Fibroblast of lung (primary cell): ENCODE measurements at regions not wholly inside any gene's neighbourhood (a gene's known extent, or its start where the extent isn't known, plus 50 kb on each side); places are given as distances from the start of the nearest gene placed in this dataset.
"Not testable (repeated sequence)": the region's sequence is repeated elsewhere in the genome, so short reads cannot be mapped to it uniquely, and the experiment has no call there.

Source experiments
- DNase-seq, 2 donors: peaks; one replicate each; pipeline versions ENCODE4 v3.0.0 to v3.0.0-alpha.2; 2010; ENCODE audit warnings: low read depth in 2 of 2
- H2AFZ ChIP-seq: 2 replicates; pipeline ENCODE4 v1.5.1; 2012; ENCODE audit warnings: low read length, control low read depth, inconsistent platforms
- H3K27ac ChIP-seq: 2 replicates; pipeline ENCODE4 v1.5.1; 2011; ENCODE audit warnings: low read length, control low read depth; ENCODE audit not compliant: insufficient read depth
- H3K27me3 ChIP-seq: 2 replicates; pipeline ENCODE4 v1.5.1; 2011; ENCODE audit warnings: mild to moderate bottlenecking, low read length; ENCODE audit not compliant: control insufficient read depth, insufficient read depth
- H3K36me3 ChIP-seq: 2 replicates; pipeline ENCODE4 v1.5.1; 2011; ENCODE audit warnings: low read length; ENCODE audit not compliant: control insufficient read depth, insufficient read depth
- H3K4me1 ChIP-seq: 2 replicates; pipeline ENCODE4 v1.5.1; 2011; ENCODE audit warnings: low read length; ENCODE audit not compliant: control insufficient read depth, insufficient read depth; ENCODE audit errors: extremely low read depth
- H3K4me2 ChIP-seq: 2 replicates; pipeline ENCODE4 v1.5.1; 2011; ENCODE audit warnings: low read length, control low read depth; ENCODE audit not compliant: insufficient read depth; ENCODE audit errors: extremely low read depth
- H3K4me3 ChIP-seq, 4 experiments: fragments of 200-600 bp in 1 of 4; sonication (generic) in 1 of 4; replicated peaks in 1 of 4; 2 replicates each; pipeline ENCODE4 v1.5.1; 2011 to 2016; ENCODE audit warnings: low read length in 4 of 4, low read depth in 3 of 4, mild to moderate bottlenecking in 3 of 4, control low read depth in 2 of 4, inconsistent platforms in 1 of 4, mixed read lengths in 1 of 4; ENCODE audit not compliant: insufficient read depth in 1 of 4; ENCODE audit errors: control extremely low read depth in 1 of 4
- H3K79me2 ChIP-seq: 2 replicates; pipeline ENCODE4 v1.5.1; 2012; ENCODE audit warnings: mild to moderate bottlenecking, low read length, inconsistent platforms; ENCODE audit not compliant: control insufficient read depth, insufficient read depth
- H3K9ac ChIP-seq: 2 replicates; pipeline ENCODE4 v1.5.1; 2011; ENCODE audit warnings: mild to moderate bottlenecking, low read length, control low read depth; ENCODE audit not compliant: insufficient read depth
- H3K9me3 ChIP-seq: 2 replicates; pipeline ENCODE4 v1.5.1; 2012; ENCODE audit warnings: low read depth, low read length; ENCODE audit not compliant: control insufficient read depth, insufficient read depth
- H4K20me1 ChIP-seq: 2 replicates; pipeline ENCODE4 v1.5.1; 2011; ENCODE audit warnings: low read length; ENCODE audit not compliant: control insufficient read depth, insufficient read depth; ENCODE audit errors: extremely low read depth
- EZH2 ChIP-seq: IDR thresholded peaks from 2 replicates; pipeline ENCODE4 v1.5.1; 2012; ENCODE audit warnings: low read length, control low read depth, mild to moderate bottlenecking; ENCODE audit errors: missing control alignments
- TF ChIP-seq, protein P1 (sequence below), 2 donors: IDR thresholded peaks in 1 of 2; conservative IDR thresholded peaks in 1 of 2; 1 replicate in 1 of 2; 2 replicates in 1 of 2; pipeline ENCODE4 v1.5.1; 2011 to 2012; ENCODE audit warnings: low read length in 2 of 2, control low read depth in 1 of 2, inconsistent platforms in 1 of 2, low read depth in 1 of 2, mild to moderate bottlenecking in 1 of 2

DNA sequence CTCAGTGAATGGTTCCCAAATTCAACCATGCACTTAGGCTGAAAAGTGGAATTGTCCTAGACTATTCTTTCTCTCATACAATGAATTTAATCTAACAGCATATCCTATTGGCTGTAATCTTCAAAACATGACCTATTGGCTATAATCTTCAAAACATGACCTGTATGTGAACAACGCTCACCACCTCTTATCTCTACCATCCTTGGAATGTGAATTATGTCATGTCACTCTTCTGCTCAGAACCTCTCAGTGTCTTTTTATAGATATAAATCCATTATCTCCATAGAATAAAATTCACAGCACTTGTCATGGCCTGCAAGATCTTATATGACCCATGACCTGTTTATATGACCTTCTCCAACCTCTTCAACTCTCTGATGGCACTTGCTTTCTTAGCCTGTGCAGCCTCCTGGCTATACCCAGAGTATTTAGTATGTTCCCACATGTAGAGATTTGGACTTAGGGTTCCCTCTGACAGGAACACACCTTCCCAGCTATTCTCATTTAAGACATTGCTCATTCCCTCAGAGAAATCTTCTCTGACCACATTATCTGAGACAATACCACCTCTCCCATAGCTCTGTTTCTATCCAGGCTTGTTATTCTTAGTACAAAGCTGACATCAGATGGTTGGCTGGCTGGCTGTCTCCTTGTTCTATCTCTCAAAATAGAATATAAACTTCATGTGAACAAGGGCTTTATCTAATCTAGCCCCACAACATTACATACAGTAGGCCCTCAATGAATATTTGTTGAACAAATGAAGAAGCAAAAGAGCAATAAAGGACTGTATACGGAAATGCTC lies 275.0 kb upstream of the PREP start:
- Histone ChIP-seq H3K36me3 (no peaks in the 10 kb centered on the region), H3K9ac (no peak overlapping the region), H3K4me1 (peaks cover 4% of the 10 kb centered on the region), H3K4me3 (no peak overlapping the region), H4K20me1 (no peaks in the 10 kb centered on the region), H3K4me2 (no peak overlapping the region), H3K9me3 (no peaks in the 10 kb centered on the region), H2AFZ (no peak overlapping the region), H3K27me3 (no peaks in the 10 kb centered on the region), H3K27ac (no peak overlapping the region), H3K79me2 (no peaks in the 10 kb centered on the region)
- TF ChIP-seq, protein P1, sequence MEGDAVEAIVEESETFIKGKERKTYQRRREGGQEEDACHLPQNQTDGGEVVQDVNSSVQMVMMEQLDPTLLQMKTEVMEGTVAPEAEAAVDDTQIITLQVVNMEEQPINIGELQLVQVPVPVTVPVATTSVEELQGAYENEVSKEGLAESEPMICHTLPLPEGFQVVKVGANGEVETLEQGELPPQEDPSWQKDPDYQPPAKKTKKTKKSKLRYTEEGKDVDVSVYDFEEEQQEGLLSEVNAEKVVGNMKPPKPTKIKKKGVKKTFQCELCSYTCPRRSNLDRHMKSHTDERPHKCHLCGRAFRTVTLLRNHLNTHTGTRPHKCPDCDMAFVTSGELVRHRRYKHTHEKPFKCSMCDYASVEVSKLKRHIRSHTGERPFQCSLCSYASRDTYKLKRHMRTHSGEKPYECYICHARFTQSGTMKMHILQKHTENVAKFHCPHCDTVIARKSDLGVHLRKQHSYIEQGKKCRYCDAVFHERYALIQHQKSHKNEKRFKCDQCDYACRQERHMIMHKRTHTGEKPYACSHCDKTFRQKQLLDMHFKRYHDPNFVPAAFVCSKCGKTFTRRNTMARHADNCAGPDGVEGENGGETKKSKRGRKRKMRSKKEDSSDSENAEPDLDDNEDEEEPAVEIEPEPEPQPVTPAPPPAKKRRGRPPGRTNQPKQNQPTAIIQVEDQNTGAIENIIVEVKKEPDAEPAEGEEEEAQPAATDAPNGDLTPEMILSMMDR (conservative IDR thresholded peaks at IDR 0.05 in 1 of 2, IDR thresholded peaks at IDR 0.05 in 1 of 2; ENCODE audit: low read depth in 1 of 2, low read length in 2 of 2): no peak
- TF ChIP-seq EZH2: no peak
- DNase-seq: peak in 1 of 2 donors; percentile 28

GRCh38 chr6:105676857-105677256 lies 274.0 kb upstream of the PREP start:
- Histone ChIP-seq H3K4me2 (no peak overlapping the region), H4K20me1 (no peaks in the 10 kb centered on the region), H3K27ac (no peak overlapping the region), H3K9me3 (no peaks in the 10 kb centered on the region), H3K4me3 (no peak overlapping the region), H3K4me1 (peaks cover 4% of the 10 kb centered on the region), H3K27me3 (no peaks in the 10 kb centered on the region), H3K36me3 (no peaks in the 10 kb centered on the region), H2AFZ (no peak overlapping the region), H3K79me2 (no peaks in the 10 kb centered on the region), H3K9ac (no peak overlapping the region)
- no peak for TF ChIP-seq EZH2
- TF ChIP-seq, protein P1 (conservative IDR thresholded peaks at IDR 0.05 in 1 of 2, IDR thresholded peaks at IDR 0.05 in 1 of 2; ENCODE audit: low read depth in 1 of 2, low read length in 2 of 2): no peak
- peak in 1 of 2 donors; percentile 16 for DNase-seq

DNA sequence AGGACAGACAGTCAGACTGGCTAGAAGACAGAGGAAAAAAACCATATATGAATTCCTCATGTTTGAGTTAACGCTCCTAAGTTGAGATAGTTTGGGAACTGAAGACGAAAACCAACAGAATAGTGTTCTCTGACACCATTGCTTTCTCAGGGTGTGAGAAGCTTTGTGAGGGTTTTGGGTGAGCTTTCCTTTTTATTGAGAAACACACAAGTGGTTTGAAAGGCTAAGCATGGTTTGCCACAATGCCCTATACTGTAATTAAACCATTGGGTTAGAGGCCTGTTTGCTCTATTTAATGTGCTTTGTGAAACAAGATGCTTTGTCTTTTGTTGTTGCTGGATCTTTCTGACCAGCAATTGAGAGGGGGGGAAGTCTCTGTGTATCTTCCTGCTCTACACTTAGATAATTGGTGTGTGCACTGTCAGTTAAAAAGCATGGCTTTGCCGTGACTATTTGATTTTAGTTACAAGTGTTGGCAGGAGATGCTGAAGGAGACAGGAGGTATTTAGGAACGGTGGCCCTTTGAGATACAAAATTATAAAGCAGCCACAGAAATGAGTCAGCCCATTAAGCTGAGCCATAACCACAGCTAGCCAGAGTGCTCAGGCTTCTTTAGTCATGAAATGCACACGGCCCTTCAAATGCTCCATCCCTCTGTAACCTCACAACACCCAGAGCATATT lies 273.0 kb upstream of the PREP start:
- Histone ChIP-seq H3K79me2 (no peaks in the 10 kb centered on the region), H3K4me3 (no peak overlapping the region), H3K9ac (no peak overlapping the region), H3K4me2 (peak overlapping the region; percentile 30), H3K27ac (no peak overlapping the region), H3K36me3 (no peaks in the 10 kb centered on the region), H4K20me1 (no peaks in the 10 kb centered on the region), H2AFZ (peak overlapping the region; percentile 26), H3K4me1 (peaks cover 4% of the 10 kb centered on the region), H3K27me3 (no peaks in the 10 kb centered on the region), H3K9me3 (no peaks in the 10 kb centered on the region)
- peak; percentile 76 to 97 for DNase-seq
- TF ChIP-seq EZH2: no peak

DNA sequence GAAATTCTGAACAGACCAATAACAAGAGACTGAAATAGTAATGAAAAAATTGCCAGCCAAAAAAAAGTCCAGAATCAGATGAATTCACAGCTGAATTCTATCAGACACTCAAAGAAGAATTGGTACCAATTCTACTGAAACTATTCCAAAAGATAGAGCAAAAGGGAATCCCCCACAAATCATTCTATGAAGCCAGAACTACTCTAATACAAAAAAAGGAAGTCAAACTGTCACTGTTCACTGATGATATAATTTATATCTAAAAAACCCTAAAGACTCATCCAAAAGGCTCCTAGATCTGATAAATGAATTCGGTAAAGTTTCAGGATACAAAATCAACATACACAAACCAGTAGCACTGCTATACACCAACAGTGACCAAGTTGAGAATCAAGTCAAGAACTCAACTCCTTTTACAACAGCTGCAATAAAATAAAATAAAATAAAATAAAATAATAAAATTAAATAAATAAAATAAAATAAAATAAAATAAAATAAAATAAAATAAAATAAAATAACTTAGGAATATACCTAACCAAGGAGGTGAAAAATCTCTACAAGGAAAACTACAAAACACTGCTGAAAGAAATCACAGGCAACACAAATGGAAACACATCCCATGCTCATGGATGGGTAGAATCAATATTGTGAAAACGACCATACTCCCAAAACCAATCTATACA lies 270.1 kb upstream of the PREP start:
- not testable (repeated sequence) for H3K4me2 ChIP-seq, DNase-seq, H3K4me3 ChIP-seq, H3K27me3 ChIP-seq, H2AFZ ChIP-seq, H3K36me3 ChIP-seq, H3K4me1 ChIP-seq, H3K9ac ChIP-seq, H3K79me2 ChIP-seq, H3K9me3 ChIP-seq, H4K20me1 ChIP-seq, H3K27ac ChIP-seq
